IMR-90 (cell line): ENCODE measurements at regions not wholly inside any gene's neighbourhood (a gene's known extent, or its start where the extent isn't known, plus 50 kb on each side); places are given as distances from the start of the nearest gene placed in this dataset.

Experiments
- ATAC-seq: fragments of 200-7000 bp; cut with Tn5 transposase; 2 replicates; pipeline ENCODE4 v1.9.1; 2020; ENCODE audit warnings: low read depth, mild to moderate bottlenecking, moderate library complexity
- BruUV-seq: library from RNA; stranded (reverse); fragments of 400-500 nt; replicated peaks from 2 replicates; lab custom pipeline; 2021; lab: Mats Ljungman, UMichigan
- CTCF ChIA-PET: fragments of 300-600 bp; formaldehyde crosslinking; extraction: SDS; loops from one replicate; lab custom pipeline; 2021; ENCODE audit warnings: antibody characterized with exemption; lab: Yijun Ruan, JAX
- POLR2A ChIA-PET: fragments of 300-600 bp; sonication (Branson Sonifier 250); formaldehyde crosslinking; loops from one replicate; lab custom pipeline; 2022; ENCODE audit warnings: antibody characterized with exemption; ENCODE audit not compliant: unreplicated experiment; lab: Charles Lee
- DNase-seq: peaks from one replicate; pipeline ENCODE4 v3.0.0; 2013
- H2AFZ ChIP-seq: replicated peaks from 2 replicates; pipeline ENCODE3; 2013; ENCODE audit warnings: low read length, mild to moderate bottlenecking; ENCODE audit not compliant: poor library complexity
- H2AK5ac ChIP-seq: 2 replicates; pipeline ENCODE4 v1.6.1; 2013; ENCODE audit warnings: low read depth, low read length, inconsistent platforms
- H2AK9ac ChIP-seq: replicated peaks from 2 replicates; pipeline ENCODE3; 2013; ENCODE audit warnings: mild to moderate bottlenecking, low read depth, low read length, moderate library complexity; ENCODE audit not compliant: poor library complexity
- H2BK120ac ChIP-seq: 2 replicates; pipeline ENCODE4 v1.6.1; 2013; ENCODE audit warnings: low read depth, low read length, inconsistent platforms
- H2BK15ac ChIP-seq: 3 replicates; pipeline ENCODE4 v1.6.1; 2013; ENCODE audit warnings: low read depth, low read length, inconsistent platforms
- H2BK20ac ChIP-seq: 2 replicates; pipeline ENCODE4 v1.6.1; 2013; ENCODE audit warnings: low read depth, mild to moderate bottlenecking, inconsistent platforms, low read length, moderate library complexity
- H2BK5ac ChIP-seq: 2 replicates; pipeline ENCODE4 v1.6.1; 2013; ENCODE audit warnings: mild to moderate bottlenecking, low read depth, low read length, inconsistent platforms; ENCODE audit not compliant: poor library complexity, severe bottlenecking
- H3K14ac ChIP-seq: replicated peaks from 2 replicates; pipeline ENCODE4 v1.6.1; 2013; ENCODE audit warnings: low read depth, low read length, inconsistent platforms
- H3K18ac ChIP-seq: 2 replicates; pipeline ENCODE4 v1.6.1; 2013; ENCODE audit warnings: low read depth, low read length, control low read depth
- H3K23ac ChIP-seq: 2 replicates; pipeline ENCODE4 v1.6.1; 2013; ENCODE audit warnings: low read depth, low read length, inconsistent platforms
- H3K27ac ChIP-seq: 2 replicates; pipeline ENCODE4 v1.5.1; 2013; ENCODE audit warnings: mild to moderate bottlenecking, control low read depth, low read length; ENCODE audit not compliant: insufficient read depth
- H3K27me3 ChIP-seq: 2 replicates; pipeline ENCODE4 v1.6.1; 2013; ENCODE audit warnings: low read length; ENCODE audit not compliant: control insufficient read depth, insufficient read depth
- H3K36me3 ChIP-seq: 2 replicates; pipeline ENCODE4 v1.6.1; 2013; ENCODE audit warnings: low read length, mixed read lengths; ENCODE audit not compliant: control insufficient read depth, insufficient read depth
- H3K4ac ChIP-seq: 2 replicates; pipeline ENCODE4 v1.6.1; 2013; ENCODE audit warnings: low read depth, low read length, inconsistent platforms
- H3K4me1 ChIP-seq: 2 replicates; pipeline ENCODE4 v1.6.1; 2013; ENCODE audit warnings: low read length, mixed read lengths; ENCODE audit not compliant: control insufficient read depth, insufficient read depth
- H3K4me2 ChIP-seq: 2 replicates; pipeline ENCODE4 v1.6.1; 2013; ENCODE audit warnings: low read depth, mild to moderate bottlenecking, control low read depth, low read length, moderate library complexity
- H3K4me3 ChIP-seq: 2 replicates; pipeline ENCODE4 v1.5.1; 2013; ENCODE audit warnings: low read depth, mild to moderate bottlenecking, control low read depth, low read length, moderate library complexity; ENCODE audit not compliant: insufficient read depth
- H3K56ac ChIP-seq: 2 replicates; pipeline ENCODE4 v1.6.1; 2013; ENCODE audit warnings: low read length, inconsistent platforms; ENCODE audit not compliant: insufficient read depth; ENCODE audit errors: extremely low read depth
- H3K79me1 ChIP-seq, 2 experiments: 2 replicates each; pipeline ENCODE4 v1.6.1; 2013; ENCODE audit warnings: low read length in 2 of 2, inconsistent platforms in 1 of 2, low read depth in 1 of 2
- H3K9ac ChIP-seq: 2 replicates; pipeline ENCODE4 v1.6.1; 2013; ENCODE audit warnings: low read depth, low read length, control low read depth
- H3K9me1 ChIP-seq: 2 replicates; pipeline ENCODE4 v1.6.1; 2013; ENCODE audit warnings: low read length, inconsistent platforms; ENCODE audit not compliant: insufficient read depth
- H3K9me3 ChIP-seq: 2 replicates; pipeline ENCODE4 v1.6.1; 2013; ENCODE audit warnings: low read length; ENCODE audit not compliant: control insufficient read depth, insufficient read depth
- H4K20me1 ChIP-seq: 2 replicates; pipeline ENCODE4 v1.6.1; 2013; ENCODE audit warnings: low read length, inconsistent platforms; ENCODE audit not compliant: insufficient read depth
- H4K5ac ChIP-seq: 2 replicates; pipeline ENCODE4 v1.6.1; 2013; ENCODE audit warnings: mild to moderate bottlenecking, low read depth, low read length, control low read depth
- H4K8ac ChIP-seq, 2 experiments: 2 replicates each; pipeline ENCODE4 v1.6.1; 2013; ENCODE audit warnings: low read depth in 2 of 2, low read length in 2 of 2, control low read depth in 1 of 2, inconsistent platforms in 1 of 2
- H4K91ac ChIP-seq: 2 replicates; pipeline ENCODE4 v1.6.1; 2013; ENCODE audit warnings: low read depth, low read length, inconsistent platforms; ENCODE audit not compliant: insufficient read depth
- MAZ ChIP-seq: IDR thresholded peaks from 2 replicates; pipeline ENCODE4 v1.6.1; 2012; ENCODE audit warnings: low read depth, mild to moderate bottlenecking, low read length, improper control_type of control experiment, moderate library complexity, borderline replicate concordance
- WGBS, 2 experiments: methylation state at CpG; one replicate each; pipeline versions ENCODE4 v1.1.5 to v1.1.7; 2013; ENCODE audit warnings: missing lambda C conversion rate in 2 of 2; ENCODE audit not compliant: insufficient read length in 1 of 2; ENCODE audit errors: extremely low coverage in 2 of 2; 5-methylcytosine and 5-hydroxymethylcytosine counted together
- dilution Hi-C: fragments of 300-500 bp; cut with HindIII; formaldehyde crosslinking; loops from one replicate; pipeline ENCODE4 v1.14.3; 2018; ENCODE audit warnings: low sequenced_read_pairs; ENCODE audit not compliant: unreplicated experiment
- in situ Hi-C: fragments of 300-500 bp; cut with MboI; formaldehyde crosslinking; loops from 3 replicates; pipeline ENCODE4 v1.14.3; 2019; ENCODE audit warnings: low sequenced_read_pairs, inconsistent platforms, mixed read lengths
- intact Hi-C: fragments of 100-400 bp; cut with micrococcal nuclease; formaldehyde crosslinking; loops from 2 replicates; pipeline ENCODE4 v1.10.0; 2022
- TF ChIP-seq, protein P1 (sequence below): conservative IDR thresholded peaks from 2 replicates; pipeline ENCODE4 v1.5.1; 2012; ENCODE audit warnings: mild to moderate bottlenecking, low read depth, low read length, improper control_type of control experiment

DNA sequence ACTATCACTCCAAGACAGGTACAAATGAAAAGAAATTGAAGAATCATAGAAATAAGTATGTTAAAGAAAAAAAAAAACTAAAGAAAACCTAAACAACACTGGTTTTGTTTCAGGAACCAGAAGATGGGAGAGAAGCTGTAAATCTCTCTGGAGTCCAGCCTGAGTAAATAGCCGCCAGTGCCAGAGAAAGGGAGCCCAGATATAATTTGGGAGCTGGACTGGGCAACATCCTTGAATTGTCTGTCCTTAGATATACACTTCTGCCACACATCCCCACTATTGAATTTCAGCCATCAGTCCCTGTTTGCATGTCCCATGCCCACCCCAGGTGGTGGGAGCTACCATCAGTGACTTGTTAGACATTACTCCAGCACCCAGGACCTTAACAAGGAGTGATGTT is 979.6 kb downstream of the DTWD2 start:
- Histone ChIP-seq H2AK9ac (no peak overlapping the region), H3K14ac (no peak overlapping the region), H2BK120ac (no peak overlapping the region), H4K5ac (no peak overlapping the region), H2BK20ac (no peak overlapping the region), H2AK5ac (no peak overlapping the region), H3K27me3 (no peaks in the 10 kb centered on the region), H4K91ac (no peak overlapping the region), H4K20me1 (no peaks in the 10 kb centered on the region), H2AFZ (no peak overlapping the region), H3K36me3 (no peaks in the 10 kb centered on the region), H3K56ac (no peak overlapping the region), H3K4ac (no peak overlapping the region), H3K9ac (no peak overlapping the region), H3K4me3 (no peak overlapping the region), H3K4me2 (no peak overlapping the region), H4K8ac (no peak overlapping the region), H2BK5ac (no peak overlapping the region), H3K23ac (no peak overlapping the region), H3K4me1 (0 out of 2 replicates have a peak, but pooled peaks cover 2% of the 10 kb centered on the region), H3K27ac (no peak overlapping the region), H3K9me1 (no peaks in the 10 kb centered on the region), H3K79me1 (no peaks in the 10 kb centered on the region), H3K9me3 (no peaks in the 10 kb centered on the region), H3K18ac (no peak overlapping the region), H2BK15ac (no peak overlapping the region)
- ATAC-seq (no peak), DNase-seq (no peak)
- POLR2A ChIA-PET = no interaction called here
- WGBS, 2 experiments = no CpG with 5 or more reads among the region's 1 CpG
- dilution Hi-C loops (no loop called here), in situ Hi-C loops (no loop called here), intact Hi-C loops (no loop called here)
- TF ChIP-seq, protein P1, sequence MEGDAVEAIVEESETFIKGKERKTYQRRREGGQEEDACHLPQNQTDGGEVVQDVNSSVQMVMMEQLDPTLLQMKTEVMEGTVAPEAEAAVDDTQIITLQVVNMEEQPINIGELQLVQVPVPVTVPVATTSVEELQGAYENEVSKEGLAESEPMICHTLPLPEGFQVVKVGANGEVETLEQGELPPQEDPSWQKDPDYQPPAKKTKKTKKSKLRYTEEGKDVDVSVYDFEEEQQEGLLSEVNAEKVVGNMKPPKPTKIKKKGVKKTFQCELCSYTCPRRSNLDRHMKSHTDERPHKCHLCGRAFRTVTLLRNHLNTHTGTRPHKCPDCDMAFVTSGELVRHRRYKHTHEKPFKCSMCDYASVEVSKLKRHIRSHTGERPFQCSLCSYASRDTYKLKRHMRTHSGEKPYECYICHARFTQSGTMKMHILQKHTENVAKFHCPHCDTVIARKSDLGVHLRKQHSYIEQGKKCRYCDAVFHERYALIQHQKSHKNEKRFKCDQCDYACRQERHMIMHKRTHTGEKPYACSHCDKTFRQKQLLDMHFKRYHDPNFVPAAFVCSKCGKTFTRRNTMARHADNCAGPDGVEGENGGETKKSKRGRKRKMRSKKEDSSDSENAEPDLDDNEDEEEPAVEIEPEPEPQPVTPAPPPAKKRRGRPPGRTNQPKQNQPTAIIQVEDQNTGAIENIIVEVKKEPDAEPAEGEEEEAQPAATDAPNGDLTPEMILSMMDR = no peak
- TF ChIP-seq MAZ = no peak
- BruUV-seq = no TSS peak
- CTCF ChIA-PET = interaction anchor here (0.7 kb wide), 1 partner anchor 323 kb away, joined by 7 read pairs; no protein-coding TSS in a partner anchor
